Neural crest cell (in vitro differentiated cells): ENCODE measurements at regions not wholly inside any gene's neighbourhood (a gene's known extent, or its start where the extent isn't known, plus 50 kb on each side); places are given as distances from the start of the nearest gene placed in this dataset.
"Not testable (repeated sequence)": the region's sequence is repeated elsewhere in the genome, so short reads cannot be mapped to it uniquely, and the experiment has no call there.

Experiments used
- DNase-seq: peaks from one replicate; pipeline ENCODE4 v3.0.0; 2021; ENCODE audit warnings: low read depth, mixed read lengths, low spot score
- H3K27ac Mint-ChIP-seq: one replicate; pipeline ENCODE4 v1.8.0; 2021; ENCODE audit warnings: mild to moderate bottlenecking, mixed read lengths; ENCODE audit not compliant: unreplicated experiment
- H3K27me3 Mint-ChIP-seq: 2 replicates; pipeline ENCODE4 v1.8.0; 2021; ENCODE audit warnings: low read depth, mild to moderate bottlenecking, mixed read lengths
- H3K36me3 Mint-ChIP-seq: 2 replicates; pipeline ENCODE4 v1.8.0; 2021; ENCODE audit warnings: low read depth, mild to moderate bottlenecking, mixed read lengths
- H3K4me1 Mint-ChIP-seq: 2 replicates; pipeline ENCODE4 v1.8.0; 2021; ENCODE audit warnings: mixed read lengths
- H3K4me3 Mint-ChIP-seq: one replicate; pipeline ENCODE4 v1.8.0; 2021; ENCODE audit warnings: mild to moderate bottlenecking, mixed read lengths
- H3K9me3 Mint-ChIP-seq: 2 replicates; pipeline ENCODE4 v1.8.0; 2021; ENCODE audit warnings: mixed read lengths
- CTCF ChIP-seq: fragments of 200-600 bp; sonication (generic); conservative IDR thresholded peaks from 2 replicates; pipeline ENCODE4 v1.5.0; 2021; ENCODE audit warnings: antibody characterized with exemption, mild to moderate bottlenecking

- H3K4me1 Mint-ChIP-seq, result no peaks in the 10 kb centered on the region
- no peak for DNase-seq
- H3K36me3 Mint-ChIP-seq, result no peaks in the 10 kb centered on the region
- H3K27me3 Mint-ChIP-seq, result no peaks in the 10 kb centered on the region
- no peak overlapping the region for H3K27ac Mint-ChIP-seq
- no peak overlapping the region for H3K4me3 Mint-ChIP-seq
- TF ChIP-seq CTCF, result no peak
- peaks cover 4% of the 10 kb centered on the region for H3K9me3 Mint-ChIP-seq
Observed at GRCh38 chr1:189623336-189623735, 854.3 kb downstream of the BRINP3 start.

GRCh38 chr1:189627427-189627826, 850.2 kb downstream of the BRINP3 start:
- Mint-ChIP-seq H3K27ac (no peak overlapping the region), H3K4me1 (no peaks in the 10 kb centered on the region), H3K4me3 (no peak overlapping the region), H3K36me3 (no peaks in the 10 kb centered on the region), H3K9me3 (no peaks in the 10 kb centered on the region), H3K27me3 (no peaks in the 10 kb centered on the region)
- no peak for DNase-seq
- no peak for TF ChIP-seq CTCF

GRCh38 chr1:189628857-189629256, 848.8 kb downstream of the BRINP3 start:
- no peaks in the 10 kb centered on the region for H3K4me1 Mint-ChIP-seq
- no peaks in the 10 kb centered on the region for H3K36me3 Mint-ChIP-seq
- no peak for DNase-seq
- H3K4me3 Mint-ChIP-seq, result no peak overlapping the region
- no peaks in the 10 kb centered on the region for H3K9me3 Mint-ChIP-seq
- H3K27ac Mint-ChIP-seq, result no peak overlapping the region
- no peaks in the 10 kb centered on the region for H3K27me3 Mint-ChIP-seq
- TF ChIP-seq CTCF, result no peak

GRCh38 chr1:189633658-189634057, 844.0 kb downstream of the BRINP3 start:
- TF ChIP-seq CTCF, result no peak
- H3K27ac Mint-ChIP-seq, result no peak overlapping the region
- no peaks in the 10 kb centered on the region for H3K27me3 Mint-ChIP-seq
- H3K4me3 Mint-ChIP-seq, result no peak overlapping the region
- no peak for DNase-seq
- no peaks in the 10 kb centered on the region for H3K4me1 Mint-ChIP-seq
- H3K36me3 Mint-ChIP-seq, result no peaks in the 10 kb centered on the region
- H3K9me3 Mint-ChIP-seq, result no peaks in the 10 kb centered on the region

- no peaks in the 10 kb centered on the region for H3K36me3 Mint-ChIP-seq
- no peaks in the 10 kb centered on the region for H3K9me3 Mint-ChIP-seq
- no peak overlapping the region for H3K27ac Mint-ChIP-seq
- no peak for DNase-seq
- no peak for TF ChIP-seq CTCF
- H3K27me3 Mint-ChIP-seq, result no peaks in the 10 kb centered on the region
- no peak overlapping the region for H3K4me3 Mint-ChIP-seq
- no peaks in the 10 kb centered on the region for H3K4me1 Mint-ChIP-seq
Observed at GRCh38 chr1:189637041-189637440, 840.6 kb downstream of the BRINP3 start.

GRCh38 chr1:189644156-189644555, 833.5 kb downstream of the BRINP3 start:
- not testable (repeated sequence) for H3K9me3 Mint-ChIP-seq, H3K27me3 Mint-ChIP-seq, H3K27ac Mint-ChIP-seq, H3K4me3 Mint-ChIP-seq, H3K4me1 Mint-ChIP-seq, H3K36me3 Mint-ChIP-seq, DNase-seq
